HEK293T (cell line): ENCODE measurements at regions not wholly inside any gene's neighbourhood (a gene's known extent, or its start where the extent isn't known, plus 50 kb on each side); places are given as distances from the start of the nearest gene placed in this dataset.
A peak's percentile ranks its signal among the peaks of the same experiment; 100 is the strongest.

Experiments used
- CTCF ChIA-PET: fragments of 350-600 bp; formaldehyde crosslinking; extraction: SDS; loops from one replicate; lab custom pipeline; 2021; ENCODE audit warnings: antibody characterized with exemption, inconsistent platforms; lab: Yijun Ruan, JAX
- POLR2A ChIA-PET: fragments of 350-600 bp; formaldehyde crosslinking; extraction: SDS; loops from one replicate; lab custom pipeline; 2020; ENCODE audit warnings: antibody characterized with exemption, inconsistent platforms; lab: Yijun Ruan, JAX
- DNase-seq: peaks from one replicate; pipeline ENCODE4 v3.0.0; 2012; ENCODE audit warnings: mixed read lengths; ENCODE audit errors: extremely low spot score
- ARNT ChIP-seq: fragments of 450-650 bp; IDR thresholded peaks from 2 replicates; pipeline ENCODE4 v1.6.1; 2017; ENCODE audit warnings: mild to moderate bottlenecking
- BHLHE40 ChIP-seq: fragments of 450-650 bp; IDR thresholded peaks from 2 replicates; pipeline ENCODE4 v1.6.1; 2016; ENCODE audit warnings: mild to moderate bottlenecking, moderate library complexity, borderline replicate concordance
- CTBP1 ChIP-seq: fragments of 450-650 bp; IDR thresholded peaks from 2 replicates; pipeline ENCODE4 v1.6.1; 2016; ENCODE audit warnings: borderline replicate concordance
- ELF4 ChIP-seq: fragments of 450-650 bp; IDR thresholded peaks from 2 replicates; pipeline ENCODE4 v1.6.1; 2017; ENCODE audit warnings: antibody characterized with exemption
- FOXA1 ChIP-seq: fragments of 450-650 bp; IDR thresholded peaks from 2 replicates; pipeline ENCODE4 v1.6.1; 2016; ENCODE audit warnings: mild to moderate bottlenecking
- FOXK2 ChIP-seq: fragments of 450-650 bp; IDR thresholded peaks from 2 replicates; pipeline ENCODE4 v1.6.1; 2016; ENCODE audit warnings: mild to moderate bottlenecking
- FOXM1 ChIP-seq: fragments of 450-650 bp; IDR thresholded peaks from 2 replicates; pipeline ENCODE4 v1.6.1; 2017; ENCODE audit warnings: mild to moderate bottlenecking, borderline replicate concordance
- HDGF ChIP-seq: fragments of 450-650 bp; IDR thresholded peaks from 2 replicates; pipeline ENCODE4 v1.6.1; 2017; ENCODE audit warnings: antibody characterized with exemption, borderline replicate concordance
- L3MBTL2 ChIP-seq: fragments of 450-650 bp; conservative IDR thresholded peaks from 2 replicates; pipeline ENCODE4 v1.6.1; 2016; ENCODE audit warnings: mild to moderate bottlenecking
- LEF1 ChIP-seq: fragments of 450-650 bp; IDR thresholded peaks from 2 replicates; pipeline ENCODE4 v1.6.1; 2017; ENCODE audit warnings: mild to moderate bottlenecking, borderline replicate concordance
- NFRKB ChIP-seq: fragments of 450-650 bp; IDR thresholded peaks from 2 replicates; pipeline ENCODE4 v1.6.1; 2016; ENCODE audit warnings: mild to moderate bottlenecking, moderate library complexity
- PKNOX1 ChIP-seq: fragments of 450-650 bp; IDR thresholded peaks from 2 replicates; pipeline ENCODE4 v1.6.1; 2016
- SP1 ChIP-seq: fragments of 450-650 bp; IDR thresholded peaks from 2 replicates; pipeline ENCODE4 v1.6.1; 2017
- SUZ12 ChIP-seq: fragments of 450-650 bp; IDR thresholded peaks from 2 replicates; pipeline ENCODE4 v1.6.1; 2016; ENCODE audit warnings: mild to moderate bottlenecking
- TARDBP ChIP-seq: fragments of 450-650 bp; IDR thresholded peaks from 2 replicates; pipeline ENCODE4 v1.6.1; 2016
- ZNF384 ChIP-seq: fragments of 450-650 bp; IDR thresholded peaks from 2 replicates; pipeline ENCODE4 v1.6.1; 2016

GRCh38 chr3:54034971-54035370, 87.4 kb upstream of the CACNA2D3 start:
- CTCF ChIA-PET = no interaction called here

GRCh38 chr3:54033761-54034160, 88.6 kb upstream of the CACNA2D3 start:
- DNase-seq = peak; percentile 11
- CTCF ChIA-PET = no interaction called here
- TF ChIP-seq BHLHE40 = no peak
- no peak for TF ChIP-seq FOXK2
- TF ChIP-seq SP1 = no peak
- TF ChIP-seq ARNT = no peak
- no peak for TF ChIP-seq PKNOX1
- TF ChIP-seq ZNF384 = no peak
- TF ChIP-seq SUZ12 = no peak
- TF ChIP-seq TARDBP = no peak
- TF ChIP-seq HDGF = no peak
- no peak for TF ChIP-seq ELF4
- no peak for TF ChIP-seq CTBP1
- POLR2A ChIA-PET = no interaction called here

More at GRCh38 chr3:54034971-54035370, 87.4 kb upstream of the CACNA2D3 start:
- TF ChIP-seq ELF4 = no peak
- no peak for TF ChIP-seq BHLHE40
- no peak for TF ChIP-seq SP1
- no peak for TF ChIP-seq FOXK2
- no peak for TF ChIP-seq NFRKB
- no peak for TF ChIP-seq FOXA1
- no peak for TF ChIP-seq LEF1
- TF ChIP-seq TARDBP = no peak
- TF ChIP-seq CTBP1 = no peak
- no peak for TF ChIP-seq L3MBTL2
- no peak for TF ChIP-seq SUZ12
- no peak for TF ChIP-seq ZNF384
- no peak for TF ChIP-seq ARNT
- POLR2A ChIA-PET = no interaction called here
- DNase-seq = no peak

GRCh38 chr3:54032598-54032997, 89.8 kb upstream of the CACNA2D3 start:
- ChIA-PET POLR2A (no interaction called here), CTCF (no interaction called here)
- TF ChIP-seq CTBP1 = no peak
- no peak for TF ChIP-seq SUZ12
- TF ChIP-seq TARDBP = no peak
- no peak for TF ChIP-seq NFRKB
- no peak for TF ChIP-seq L3MBTL2
- no peak for TF ChIP-seq FOXA1
- no peak for TF ChIP-seq ARNT
- no peak for TF ChIP-seq PKNOX1
- no peak for TF ChIP-seq ELF4
- no peak for TF ChIP-seq BHLHE40
- no peak for TF ChIP-seq FOXM1
- no peak for DNase-seq

GRCh38 chr3:54028372-54028771, 94.0 kb upstream of the CACNA2D3 start:
- ChIA-PET POLR2A (no interaction called here), CTCF (no interaction called here)
- DNase-seq = no peak
- TF ChIP-seq CTBP1 (no peak), SP1 (no peak), FOXM1 (no peak), SUZ12 (no peak), LEF1 (no peak), ELF4 (no peak), FOXK2 (no peak), PKNOX1 (no peak), FOXA1 (no peak), L3MBTL2 (no peak), TARDBP (no peak), BHLHE40 (no peak)

GRCh38 chr3:54026543-54026942, 95.8 kb upstream of the CACNA2D3 start:
- CTCF ChIA-PET = no interaction called here

GRCh38 chr3:54021071-54021470, 101.3 kb upstream of the CACNA2D3 start:
- no peak for TF ChIP-seq L3MBTL2
- no peak for TF ChIP-seq FOXK2
- no peak for TF ChIP-seq TARDBP
- TF ChIP-seq NFRKB = no peak
- TF ChIP-seq ZNF384 = no peak
- TF ChIP-seq PKNOX1 = no peak
- TF ChIP-seq CTBP1 = no peak
- TF ChIP-seq FOXA1 = no peak
- TF ChIP-seq ELF4 = no peak
- TF ChIP-seq SP1 = no peak
- no peak for TF ChIP-seq ARNT
- TF ChIP-seq BHLHE40 = no peak
- no peak for TF ChIP-seq HDGF
- no peak for DNase-seq
- ChIA-PET POLR2A (no interaction called here), CTCF (no interaction called here)

More at GRCh38 chr3:54026543-54026942, 95.8 kb upstream of the CACNA2D3 start:
- TF ChIP-seq HDGF = no peak
- POLR2A ChIA-PET = no interaction called here
- no peak for DNase-seq

GRCh38 chr3:54020436-54020835, 101.9 kb upstream of the CACNA2D3 start:
- DNase-seq = no peak
- ChIA-PET CTCF (no interaction called here), POLR2A (no interaction called here)
- TF ChIP-seq L3MBTL2 (no peak), BHLHE40 (no peak), SUZ12 (no peak), CTBP1 (no peak), ARNT (no peak), FOXA1 (no peak)
